Neutrophil (primary cell): ENCODE measurements at regions not wholly inside any gene's neighbourhood (a gene's known extent, or its start where the extent isn't known, plus 50 kb on each side); places are given as distances from the start of the nearest gene placed in this dataset.

ENCODE experiments used
- H3K27ac ChIP-seq: fragments of 200-600 bp; sonication (generic); 2 replicates; pipeline ENCODE4 v1.5.1; 2016; ENCODE audit warnings: mild to moderate bottlenecking, moderate library complexity
- H3K27me3 ChIP-seq: fragments of 200-600 bp; sonication (generic); 2 replicates; pipeline ENCODE4 v1.6.0; 2016; ENCODE audit warnings: mild to moderate bottlenecking
- H3K36me3 ChIP-seq: fragments of 200-600 bp; sonication (generic); 2 replicates; pipeline ENCODE4 v1.5.1; 2017
- H3K4me1 ChIP-seq, 2 experiments: fragments of 200-600 bp in 1 of 2; sonication (generic) in 1 of 2; 1 replicate in 1 of 2; 2 replicates in 1 of 2; pipeline versions ENCODE4 v1.5.1 to v1.6.1; 2013 to 2016; ENCODE audit warnings: low read depth in 1 of 2, low read length in 1 of 2, mild to moderate bottlenecking in 1 of 2, moderate library complexity in 1 of 2; ENCODE audit not compliant: control insufficient read depth in 1 of 2, insufficient read depth in 1 of 2
- H3K4me3 ChIP-seq, 2 experiments: fragments of 200-600 bp in 1 of 2; sonication (generic) in 1 of 2; 1 replicate in 1 of 2; 2 replicates in 1 of 2; pipeline ENCODE4 v1.5.1; 2013 to 2016; ENCODE audit warnings: low read depth in 1 of 2, low read length in 1 of 2, mild to moderate bottlenecking in 1 of 2, moderate library complexity in 1 of 2
- H3K9me3 ChIP-seq: fragments of 200-600 bp; sonication (generic); 2 replicates; pipeline ENCODE4 v1.5.1; 2016
- CTCF ChIP-seq: fragments of 200-600 bp; sonication (generic); IDR thresholded peaks from 2 replicates; pipeline ENCODE4 v1.5.1; 2016; ENCODE audit warnings: antibody characterized with exemption

GRCh38 chr9:108528231-108528630 lies 327.6 kb downstream of the ACTL7B start:
- no peaks in the 10 kb centered on the region for H3K4me1 ChIP-seq
- H3K4me3 ChIP-seq, result no peak overlapping the region
- no peaks in the 10 kb centered on the region for H3K27me3 ChIP-seq
- no peaks in the 10 kb centered on the region for H3K9me3 ChIP-seq
- no peak overlapping the region for H3K27ac ChIP-seq
- TF ChIP-seq CTCF, result no peak
- H3K36me3 ChIP-seq, result no peaks in the 10 kb centered on the region

GRCh38 chr9:108526518-108526917 lies 329.3 kb downstream of the ACTL7B start:
- H3K9me3 ChIP-seq, result no peaks in the 10 kb centered on the region
- TF ChIP-seq CTCF, result no peak
- no peaks in the 10 kb centered on the region for H3K27me3 ChIP-seq
- H3K4me3 ChIP-seq, result no peak overlapping the region
- H3K36me3 ChIP-seq, result no peaks in the 10 kb centered on the region
- no peaks in the 10 kb centered on the region for H3K4me1 ChIP-seq
- no peak overlapping the region for H3K27ac ChIP-seq

GRCh38 chr9:108525186-108525585 lies 330.6 kb downstream of the ACTL7B start:
- Histone ChIP-seq H3K27ac (no peak overlapping the region), H3K36me3 (no peaks in the 10 kb centered on the region), H3K9me3 (no peaks in the 10 kb centered on the region), H3K4me3 (no peak overlapping the region), H3K27me3 (no peaks in the 10 kb centered on the region), H3K4me1 (no peaks in the 10 kb centered on the region)
- TF ChIP-seq CTCF, result no peak

GRCh38 chr9:108521063-108521590 lies 334.7 kb downstream of the ACTL7B start:
- TF ChIP-seq CTCF, result no peak
- Histone ChIP-seq H3K36me3 (no peaks in the 10 kb centered on the region), H3K4me3 (no peak overlapping the region), H3K4me1 (no peaks in the 10 kb centered on the region), H3K27me3 (no peaks in the 10 kb centered on the region), H3K27ac (no peak overlapping the region), H3K9me3 (no peaks in the 10 kb centered on the region)

GRCh38 chr9:108519437-108519836 lies 336.3 kb downstream of the ACTL7B start:
- no peaks in the 10 kb centered on the region for H3K4me1 ChIP-seq
- no peaks in the 10 kb centered on the region for H3K27me3 ChIP-seq
- H3K36me3 ChIP-seq, result no peaks in the 10 kb centered on the region
- no peaks in the 10 kb centered on the region for H3K9me3 ChIP-seq
- no peak overlapping the region for H3K4me3 ChIP-seq
- H3K27ac ChIP-seq, result no peak overlapping the region
- no peak for TF ChIP-seq CTCF
